Liver (tissue), 3 donors: ENCODE measurements at regions not wholly inside any gene's neighbourhood (a gene's known extent, or its start where the extent isn't known, plus 50 kb on each side); places are given as distances from the start of the nearest gene placed in this dataset.
"Not testable (repeated sequence)": the region's sequence is repeated elsewhere in the genome, so short reads cannot be mapped to it uniquely, and the experiment has no call there.

ENCODE experiments used
- CTCF ChIP-seq: fragments of 150-350 bp; IDR thresholded peaks from 2 replicates; pipeline ENCODE4 v1.5.1; 2017; ENCODE audit warnings: improper control_type of control experiment, low read depth, low read length; ENCODE audit not compliant: missing input control
- GABPA ChIP-seq, 2 donors: IDR thresholded peaks in 1 of 2; conservative IDR thresholded peaks in 1 of 2; 2 replicates each; pipeline ENCODE4 v1.6.1; 2016; ENCODE audit warnings: antibody characterized with exemption in 2 of 2, mild to moderate bottlenecking in 1 of 2, moderate library complexity in 1 of 2
- MAX ChIP-seq: IDR thresholded peaks from 2 replicates; pipeline ENCODE4 v1.6.1; 2016; ENCODE audit warnings: antibody characterized with exemption
- NR2F2 ChIP-seq: IDR thresholded peaks from 2 replicates; pipeline ENCODE4 v1.6.1; 2016; ENCODE audit warnings: antibody characterized with exemption
- RAD21 ChIP-seq, 2 donors: IDR thresholded peaks; 2 replicates each; pipeline ENCODE4 v1.6.1; 2016; ENCODE audit warnings: antibody characterized with exemption in 2 of 2, mild to moderate bottlenecking in 2 of 2
- SP1 ChIP-seq: IDR thresholded peaks from 2 replicates; pipeline ENCODE4 v1.6.1; 2018; ENCODE audit warnings: antibody characterized with exemption, mild to moderate bottlenecking
- YY1 ChIP-seq: IDR thresholded peaks from 2 replicates; pipeline ENCODE4 v1.6.1; 2016; ENCODE audit warnings: antibody characterized with exemption, mild to moderate bottlenecking
- donor health status: healthy.
- donor health status: healthy.

DNA sequence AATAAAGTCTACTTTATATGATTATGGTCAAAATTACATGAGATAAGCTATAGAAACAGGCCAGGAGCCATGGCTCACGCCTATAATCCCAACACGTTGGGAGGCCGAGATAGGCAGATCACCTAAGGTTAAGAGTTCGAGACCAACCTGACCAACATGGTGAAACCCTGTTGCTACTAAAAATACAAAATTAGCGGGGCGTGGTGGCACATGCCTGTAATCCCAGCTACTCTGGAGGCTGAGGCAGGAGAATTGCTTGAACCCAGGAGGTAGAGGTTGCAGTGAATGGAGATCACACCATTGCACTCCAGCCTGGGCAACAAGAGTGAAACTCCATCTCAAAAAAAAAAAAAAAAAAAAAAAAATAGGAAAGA lies 73.1 kb downstream of the EDN1 start:
- not testable (repeated sequence) for TF ChIP-seq NR2F2; CTCF; SP1; MAX; GABPA (IDR thresholded peaks at IDR 0.05 in 1 of 2, conservative IDR thresholded peaks at IDR 0.05 in 1 of 2); RAD21 (IDR thresholded peaks at IDR 0.05); YY1
